ENCODE measurements at regions not wholly inside any gene's neighbourhood (a gene's known extent, or its start where the extent isn't known, plus 50 kb on each side); places are given as distances from the start of the nearest gene placed in this dataset.
"Not testable (repeated sequence)": the region's sequence is repeated elsewhere in the genome, so short reads cannot be mapped to it uniquely, and the experiment has no call there.

- TF ChIP-seq, protein P1, sequence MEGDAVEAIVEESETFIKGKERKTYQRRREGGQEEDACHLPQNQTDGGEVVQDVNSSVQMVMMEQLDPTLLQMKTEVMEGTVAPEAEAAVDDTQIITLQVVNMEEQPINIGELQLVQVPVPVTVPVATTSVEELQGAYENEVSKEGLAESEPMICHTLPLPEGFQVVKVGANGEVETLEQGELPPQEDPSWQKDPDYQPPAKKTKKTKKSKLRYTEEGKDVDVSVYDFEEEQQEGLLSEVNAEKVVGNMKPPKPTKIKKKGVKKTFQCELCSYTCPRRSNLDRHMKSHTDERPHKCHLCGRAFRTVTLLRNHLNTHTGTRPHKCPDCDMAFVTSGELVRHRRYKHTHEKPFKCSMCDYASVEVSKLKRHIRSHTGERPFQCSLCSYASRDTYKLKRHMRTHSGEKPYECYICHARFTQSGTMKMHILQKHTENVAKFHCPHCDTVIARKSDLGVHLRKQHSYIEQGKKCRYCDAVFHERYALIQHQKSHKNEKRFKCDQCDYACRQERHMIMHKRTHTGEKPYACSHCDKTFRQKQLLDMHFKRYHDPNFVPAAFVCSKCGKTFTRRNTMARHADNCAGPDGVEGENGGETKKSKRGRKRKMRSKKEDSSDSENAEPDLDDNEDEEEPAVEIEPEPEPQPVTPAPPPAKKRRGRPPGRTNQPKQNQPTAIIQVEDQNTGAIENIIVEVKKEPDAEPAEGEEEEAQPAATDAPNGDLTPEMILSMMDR (IDR thresholded peaks at IDR 0.05), result not testable (repeated sequence)
- not testable (repeated sequence) for TF ChIP-seq EP300, POLR2A (IDR thresholded peaks at IDR 0.05)
Measured at GRCh38 chr16:15262212-15262611, 115.9 kb downstream of the NPIPA5 start.
